OCI-LY3 (cell line): ENCODE measurements at regions not wholly inside any gene's neighbourhood (a gene's known extent, or its start where the extent isn't known, plus 50 kb on each side); places are given as distances from the start of the nearest gene placed in this dataset.

Experiments
- H2AFZ ChIP-seq: fragments of 200-600, 300-600 bp; shearing (Covaris generic); 2 replicates; pipeline ENCODE4 v1.6.0; 2014; ENCODE audit warnings: antibody characterized with exemption, low read depth, low read length
- H3K27ac ChIP-seq: fragments of 200-600, 300-600 bp; sonication (generic); 2 replicates; pipeline ENCODE4 v1.5.1; 2014; ENCODE audit warnings: mild to moderate bottlenecking, low read length, moderate library complexity, mixed read lengths
- H3K27me3 ChIP-seq: fragments of 200-600, 300-600 bp; sonication (generic); 2 replicates; pipeline ENCODE4 v1.6.1; 2014; ENCODE audit warnings: low read depth, low read length, mixed read lengths
- H3K36me3 ChIP-seq: fragments of 200-600, 300-600 bp; sonication (generic); replicated peaks from 2 replicates; pipeline ENCODE3; 2014; ENCODE audit warnings: low read depth, low read length, mixed read lengths
- H3K4me1 ChIP-seq: fragments of 300-600, 200-600 bp; sonication (generic); 2 replicates; pipeline ENCODE4 v1.6.1; 2014; ENCODE audit warnings: low read length, mixed read lengths
- H3K4me2 ChIP-seq: fragments of 200-600, 300-600 bp; sonication (generic); 2 replicates; pipeline ENCODE4 v1.6.1; 2014; ENCODE audit warnings: low read length, mixed read lengths
- H3K4me3 ChIP-seq: fragments of 300-600, 200-600 bp; sonication (generic); 2 replicates; pipeline ENCODE4 v1.5.1; 2014; ENCODE audit warnings: antibody characterized with exemption, mild to moderate bottlenecking, low read length, moderate library complexity
- H3K79me2 ChIP-seq: fragments of 300-600, 200-600 bp; shearing (Covaris generic); 2 replicates; pipeline ENCODE4 v1.6.1; 2014; ENCODE audit warnings: mild to moderate bottlenecking, low read length, mixed read lengths
- H3K9ac ChIP-seq: fragments of 300-600, 200-600 bp; shearing (Covaris generic); 2 replicates; pipeline ENCODE4 v1.6.0; 2014; ENCODE audit warnings: mild to moderate bottlenecking, low read length, moderate library complexity
- H3K9me3 ChIP-seq: fragments of 200-600, 300-600 bp; shearing (Covaris generic); 2 replicates; pipeline ENCODE4 v1.6.1; 2014; ENCODE audit warnings: low read length, mixed read lengths; ENCODE audit not compliant: insufficient read depth
- H4K20me1 ChIP-seq: fragments of 200-600, 300-600 bp; sonication (generic); 2 replicates; pipeline ENCODE4 v1.6.1; 2016; ENCODE audit warnings: low read length, mixed read lengths; ENCODE audit not compliant: insufficient read depth
- EZH2phosphoT487 ChIP-seq: fragments of 200-600 bp; shearing (Covaris generic); IDR thresholded peaks from 2 replicates; pipeline ENCODE4 v1.6.1; 2018; ENCODE audit warnings: antibody characterized with exemption, mixed run types, low read depth
- TF ChIP-seq, protein P1 (sequence below): fragments of 200-600, 300-600 bp; sonication (generic); IDR thresholded peaks from 2 replicates; pipeline ENCODE4 v1.5.1; 2014; ENCODE audit warnings: antibody characterized with exemption, low read length, low read depth

DNA sequence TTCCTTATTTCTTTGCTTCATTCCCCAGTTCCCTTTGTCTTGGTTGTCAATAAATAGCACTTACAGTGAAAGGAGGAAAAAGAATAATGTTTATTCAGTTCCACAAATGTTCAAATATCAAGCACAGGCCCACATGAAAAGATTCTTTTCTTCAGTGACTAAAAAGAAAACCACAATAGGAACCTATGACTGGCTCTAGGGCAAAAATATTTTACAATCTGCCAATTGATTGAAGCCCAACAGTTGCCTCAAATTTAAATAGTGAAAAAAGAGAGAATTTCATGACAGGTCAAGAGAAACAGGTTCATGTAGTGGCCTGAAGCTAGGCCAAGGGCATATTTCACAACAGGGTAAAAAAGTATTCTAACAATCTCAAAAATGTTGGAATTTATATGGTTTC lies 553.8 kb downstream of the CENPC start:
- Histone ChIP-seq H3K4me3 (no peak overlapping the region), H2AFZ (no peak overlapping the region), H3K79me2 (no peaks in the 10 kb centered on the region), H3K4me2 (no peak overlapping the region), H3K4me1 (no peaks in the 10 kb centered on the region), H3K27me3 (no peaks in the 10 kb centered on the region), H4K20me1 (no peaks in the 10 kb centered on the region), H3K36me3 (no peaks in the 10 kb centered on the region), H3K27ac (no peak overlapping the region), H3K9me3 (peaks cover 4% of the 10 kb centered on the region; the same call in 1 of the 2 replicates), H3K9ac (no peak overlapping the region)
- TF ChIP-seq EZH2phosphoT487: no peak
- TF ChIP-seq, protein P1, sequence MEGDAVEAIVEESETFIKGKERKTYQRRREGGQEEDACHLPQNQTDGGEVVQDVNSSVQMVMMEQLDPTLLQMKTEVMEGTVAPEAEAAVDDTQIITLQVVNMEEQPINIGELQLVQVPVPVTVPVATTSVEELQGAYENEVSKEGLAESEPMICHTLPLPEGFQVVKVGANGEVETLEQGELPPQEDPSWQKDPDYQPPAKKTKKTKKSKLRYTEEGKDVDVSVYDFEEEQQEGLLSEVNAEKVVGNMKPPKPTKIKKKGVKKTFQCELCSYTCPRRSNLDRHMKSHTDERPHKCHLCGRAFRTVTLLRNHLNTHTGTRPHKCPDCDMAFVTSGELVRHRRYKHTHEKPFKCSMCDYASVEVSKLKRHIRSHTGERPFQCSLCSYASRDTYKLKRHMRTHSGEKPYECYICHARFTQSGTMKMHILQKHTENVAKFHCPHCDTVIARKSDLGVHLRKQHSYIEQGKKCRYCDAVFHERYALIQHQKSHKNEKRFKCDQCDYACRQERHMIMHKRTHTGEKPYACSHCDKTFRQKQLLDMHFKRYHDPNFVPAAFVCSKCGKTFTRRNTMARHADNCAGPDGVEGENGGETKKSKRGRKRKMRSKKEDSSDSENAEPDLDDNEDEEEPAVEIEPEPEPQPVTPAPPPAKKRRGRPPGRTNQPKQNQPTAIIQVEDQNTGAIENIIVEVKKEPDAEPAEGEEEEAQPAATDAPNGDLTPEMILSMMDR: no peak

DNA sequence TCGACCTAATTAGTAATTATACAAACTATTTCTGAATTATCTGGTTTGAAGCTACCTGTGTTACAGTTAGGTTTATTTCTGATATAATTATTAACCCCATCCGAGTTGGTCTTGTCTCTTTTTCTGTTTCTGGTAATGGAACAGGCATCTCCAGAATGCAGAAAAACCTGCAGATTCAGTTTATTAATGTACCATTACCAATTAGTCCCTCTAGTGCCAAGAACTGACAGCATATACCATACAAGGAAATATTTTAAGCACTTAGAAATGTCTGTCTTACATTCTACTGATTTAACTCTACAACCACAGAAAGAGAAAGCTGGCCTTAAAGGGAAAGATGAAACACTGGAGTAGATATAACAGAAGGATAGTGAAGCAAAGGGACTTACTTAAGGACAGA lies 570.6 kb downstream of the CENPC start:
- H3K27me3 ChIP-seq: no peaks in the 10 kb centered on the region
- no peaks in the 10 kb centered on the region for H3K36me3 ChIP-seq
- no peaks in the 10 kb centered on the region for H3K9me3 ChIP-seq
- TF ChIP-seq EZH2phosphoT487: no peak
- TF ChIP-seq, protein P1: no peak
- H3K4me2 ChIP-seq: no peak overlapping the region
- H3K27ac ChIP-seq: no peak overlapping the region
- H3K9ac ChIP-seq: no peak overlapping the region
- no peaks in the 10 kb centered on the region for H4K20me1 ChIP-seq
- no peaks in the 10 kb centered on the region for H3K79me2 ChIP-seq
- H2AFZ ChIP-seq: no peak overlapping the region
- no peak overlapping the region for H3K4me3 ChIP-seq
- no peaks in the 10 kb centered on the region for H3K4me1 ChIP-seq

GRCh38 chr4:66972087-66972486 lies 573.2 kb downstream of the CENPC start:
- Histone ChIP-seq H3K27ac (no peak overlapping the region), H3K9me3 (no peaks in the 10 kb centered on the region), H3K27me3 (no peaks in the 10 kb centered on the region), H3K9ac (no peak overlapping the region), H3K36me3 (no peaks in the 10 kb centered on the region), H2AFZ (no peak overlapping the region), H4K20me1 (no peaks in the 10 kb centered on the region), H3K4me2 (no peak overlapping the region), H3K4me1 (no peaks in the 10 kb centered on the region), H3K79me2 (no peaks in the 10 kb centered on the region), H3K4me3 (no peak overlapping the region)
- TF ChIP-seq, protein P1: peak; percentile 33
- TF ChIP-seq EZH2phosphoT487: no peak

DNA sequence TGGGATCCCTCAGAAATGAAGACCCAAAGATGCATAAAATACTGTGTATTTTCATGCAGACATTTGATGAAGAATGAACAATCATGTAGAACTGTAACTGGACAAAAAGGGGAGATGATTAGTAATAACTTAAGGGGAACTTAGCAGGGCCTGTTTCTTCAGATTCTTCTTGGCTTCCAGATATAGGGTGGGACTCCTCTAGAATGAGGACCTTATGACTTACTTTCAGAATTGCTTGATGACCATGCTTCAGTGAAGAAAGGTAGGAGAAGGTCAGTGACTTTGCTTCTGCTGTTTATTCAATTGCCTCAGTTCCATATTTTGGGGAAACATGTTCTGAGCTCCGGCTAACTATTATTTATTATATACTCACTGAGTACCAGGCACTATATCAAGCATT lies 580.8 kb downstream of the CENPC start:
- Histone ChIP-seq H3K4me1 (peaks cover 23% of the 10 kb centered on the region), H3K27me3 (no peaks in the 10 kb centered on the region), H3K4me3 (0 out of 2 replicates have a peak overlapping the region, but pooled peaks have one; percentile 8), H4K20me1 (no peaks in the 10 kb centered on the region), H2AFZ (no peak overlapping the region), H3K27ac (peak overlapping the region; percentile 51), H3K36me3 (no peaks in the 10 kb centered on the region), H3K79me2 (no peaks in the 10 kb centered on the region), H3K4me2 (peak overlapping the region; percentile 47), H3K9ac (0 out of 2 replicates have a peak overlapping the region, but pooled peaks have one; percentile 1), H3K9me3 (no peaks in the 10 kb centered on the region)
- TF ChIP-seq EZH2phosphoT487: no peak
- TF ChIP-seq, protein P1: no peak
